GM18498 (cell line): ENCODE measurements at regions not wholly inside any gene's neighbourhood (a gene's known extent, or its start where the extent isn't known, plus 50 kb on each side); places are given as distances from the start of the nearest gene placed in this dataset.
"Not testable (repeated sequence)": the region's sequence is repeated elsewhere in the genome, so short reads cannot be mapped to it uniquely, and the experiment has no call there.

Source experiments
- ATAC-seq: cut with Tn5 transposase; IDR thresholded peaks from one replicate; pipeline ENCODE4 v1.9.1; 2021; ENCODE audit warnings: mild to moderate bottlenecking, moderate library complexity; ENCODE audit not compliant: unreplicated experiment

- no peak for ATAC-seq
These were observed 574.5 kb downstream of the UQCRFS1 start for GRCh38 chr19:28638445-28638844.

GRCh38 chr19:28636706-28637105, 576.2 kb downstream of the UQCRFS1 start:
- no peak for ATAC-seq

GRCh38 chr19:28636016-28636629, 576.8 kb downstream of the UQCRFS1 start:
- no peak for ATAC-seq

- no peak for ATAC-seq
These were observed 578.1 kb downstream of the UQCRFS1 start for GRCh38 chr19:28634837-28635236.

GRCh38 chr19:28634019-28634328, 579.0 kb downstream of the UQCRFS1 start:
- no peak for ATAC-seq

GRCh38 chr19:28633319-28634018, 579.5 kb downstream of the UQCRFS1 start:
- no peak for ATAC-seq

GRCh38 chr19:28632371-28633080, 580.4 kb downstream of the UQCRFS1 start:
- ATAC-seq, result no peak

- ATAC-seq, result no peak
These were observed 581.0 kb downstream of the UQCRFS1 start for GRCh38 chr19:28631961-28632360.

- ATAC-seq, result no peak
These were observed 585.3 kb downstream of the UQCRFS1 start for GRCh38 chr19:28627669-28628068.

- ATAC-seq, result not testable (repeated sequence)
These were observed 586.5 kb downstream of the UQCRFS1 start for GRCh38 chr19:28626407-28626806.

- no peak for ATAC-seq
These were observed 593.0 kb downstream of the UQCRFS1 start for GRCh38 chr19:28619816-28620429.

- no peak for ATAC-seq
These were observed 594.4 kb downstream of the UQCRFS1 start for GRCh38 chr19:28618504-28618903.

GRCh38 chr19:28615966-28616365, 597.0 kb downstream of the UQCRFS1 start:
- ATAC-seq, result no peak

- ATAC-seq, result no peak
These were observed 597.4 kb downstream of the UQCRFS1 start for GRCh38 chr19:28615546-28615916.

- no peak for ATAC-seq
These were observed 598.1 kb downstream of the UQCRFS1 start for GRCh38 chr19:28614634-28615545.

- ATAC-seq, result no peak
These were observed 600.6 kb downstream of the UQCRFS1 start for GRCh38 chr19:28612275-28612769.

- not testable (repeated sequence) for ATAC-seq
These were observed 601.6 kb downstream of the UQCRFS1 start for GRCh38 chr19:28611227-28611914.

- ATAC-seq, result no peak
These were observed 602.2 kb downstream of the UQCRFS1 start for GRCh38 chr19:28610731-28611130.

GRCh38 chr19:28609944-28610343, 603.0 kb downstream of the UQCRFS1 start:
- ATAC-seq, result no peak
